Type B pancreatic cell (in vitro differentiated cells): ENCODE measurements at regions not wholly inside any gene's neighbourhood (a gene's known extent, or its start where the extent isn't known, plus 50 kb on each side); places are given as distances from the start of the nearest gene placed in this dataset.

Experiments used
- DNase-seq: peaks from one replicate; pipeline ENCODE4 v3.0.0; 2021; ENCODE audit warnings: mixed read lengths; ENCODE audit not compliant: unreplicated experiment; ENCODE audit errors: extremely low spot score
- H3K27ac Mint-ChIP-seq: 2 replicates; pipeline ENCODE4 v1.8.0; 2021; ENCODE audit warnings: mild to moderate bottlenecking, mixed read lengths
- H3K27me3 Mint-ChIP-seq: 2 replicates; pipeline ENCODE4 v1.8.0; 2021; ENCODE audit warnings: mixed read lengths
- H3K36me3 Mint-ChIP-seq: 2 replicates; pipeline ENCODE4 v1.8.0; 2021; ENCODE audit warnings: mixed read lengths
- H3K4me1 Mint-ChIP-seq: one replicate; pipeline ENCODE4 v1.8.0; 2021; ENCODE audit warnings: mixed read lengths; ENCODE audit not compliant: unreplicated experiment
- H3K4me3 Mint-ChIP-seq: 2 replicates; pipeline ENCODE4 v1.8.0; 2021; ENCODE audit warnings: mild to moderate bottlenecking, mixed read lengths
- H3K9me3 Mint-ChIP-seq: 2 replicates; pipeline ENCODE4 v1.8.0; 2021; ENCODE audit warnings: mixed read lengths
- CTCF ChIP-seq: fragments of 200-600 bp; sonication (generic); conservative IDR thresholded peaks from 2 replicates; pipeline ENCODE4 v1.5.0; 2021; ENCODE audit warnings: antibody characterized with exemption, mild to moderate bottlenecking

- no peak for DNase-seq
- no peaks in the 10 kb centered on the region for H3K9me3 Mint-ChIP-seq
- no peak for TF ChIP-seq CTCF
- no peak overlapping the region for H3K27ac Mint-ChIP-seq
- H3K4me3 Mint-ChIP-seq: no peak overlapping the region
- H3K36me3 Mint-ChIP-seq: no peaks in the 10 kb centered on the region
- H3K27me3 Mint-ChIP-seq: peaks cover 28% of the 10 kb centered on the region
- H3K4me1 Mint-ChIP-seq: peaks cover 16% of the 10 kb centered on the region
Measured at GRCh38 chr9:107815782-107816560, 326.4 kb upstream of the KLF4 start.

DNA sequence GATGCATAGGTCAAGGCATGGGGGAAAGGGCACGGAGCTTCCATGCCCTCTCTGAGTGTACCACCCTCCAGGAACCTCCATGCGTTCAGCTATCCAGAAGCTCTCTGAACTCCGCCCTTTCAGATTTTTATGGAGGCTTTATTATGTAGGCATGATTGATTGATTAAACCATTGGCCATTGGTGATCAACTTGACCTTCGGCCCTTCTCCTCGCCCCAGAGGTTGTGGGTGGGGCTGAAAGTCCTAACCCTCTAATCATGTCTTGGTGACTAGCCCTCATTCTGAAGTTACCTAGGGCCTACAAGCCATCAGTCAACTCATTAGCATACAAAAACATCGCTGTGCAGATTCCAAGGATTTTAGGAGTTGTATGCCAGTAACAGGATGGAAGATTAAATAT is 323.7 kb upstream of the KLF4 start:
- Mint-ChIP-seq H3K4me1 (peaks cover 5% of the 10 kb centered on the region), H3K27me3 (peaks cover 28% of the 10 kb centered on the region), H3K36me3 (no peaks in the 10 kb centered on the region), H3K9me3 (no peaks in the 10 kb centered on the region), H3K27ac (no peak overlapping the region), H3K4me3 (no peak overlapping the region)
- DNase-seq: no peak
- no peak for TF ChIP-seq CTCF

DNA sequence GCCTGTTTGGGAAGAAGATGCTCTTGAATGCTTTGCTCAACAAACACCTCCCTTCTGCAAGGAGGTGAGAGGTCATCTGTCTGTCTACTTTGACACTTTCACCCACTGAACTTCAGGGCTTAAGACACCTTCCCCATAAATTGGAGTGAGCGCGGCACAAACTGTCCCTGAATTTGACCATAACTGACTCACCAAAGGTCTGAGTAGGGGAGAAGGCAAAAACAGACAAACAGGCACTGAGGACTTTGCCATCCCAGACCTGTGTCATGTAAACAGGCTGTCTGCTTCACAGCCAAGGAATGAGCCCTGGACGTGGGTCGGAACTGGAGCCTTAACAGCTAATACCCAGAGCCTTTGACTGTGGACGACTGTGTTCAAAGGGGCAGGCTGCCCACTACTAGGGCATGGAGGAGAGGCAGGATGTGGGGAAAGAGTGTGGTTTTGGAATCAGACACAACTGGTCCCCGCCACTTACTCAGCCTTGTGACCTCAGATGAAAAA is 320.9 kb upstream of the KLF4 start:
- no peak overlapping the region for H3K27ac Mint-ChIP-seq
- TF ChIP-seq CTCF: no peak
- H3K4me3 Mint-ChIP-seq: no peak overlapping the region
- peaks cover 34% of the 10 kb centered on the region for H3K27me3 Mint-ChIP-seq
- H3K4me1 Mint-ChIP-seq: no peaks in the 10 kb centered on the region
- no peaks in the 10 kb centered on the region for H3K9me3 Mint-ChIP-seq
- no peaks in the 10 kb centered on the region for H3K36me3 Mint-ChIP-seq
- DNase-seq: no peak

- Mint-ChIP-seq H3K27ac (no peak overlapping the region), H3K36me3 (no peaks in the 10 kb centered on the region), H3K4me1 (no peaks in the 10 kb centered on the region), H3K4me3 (no peak overlapping the region), H3K9me3 (no peaks in the 10 kb centered on the region), H3K27me3 (peaks cover 34% of the 10 kb centered on the region)
- no peak for TF ChIP-seq CTCF
- DNase-seq: no peak
Measured at GRCh38 chr9:107809871-107810460, 320.4 kb upstream of the KLF4 start.

GRCh38 chr9:107807183-107807582 is 317.6 kb upstream of the KLF4 start:
- Mint-ChIP-seq H3K4me1 (no peaks in the 10 kb centered on the region), H3K9me3 (no peaks in the 10 kb centered on the region), H3K27ac (peak overlapping the region; percentile 24), H3K27me3 (peaks cover 40% of the 10 kb centered on the region), H3K4me3 (no peak overlapping the region), H3K36me3 (no peaks in the 10 kb centered on the region)
- DNase-seq: no peak
- TF ChIP-seq CTCF: no peak
